ENCODE measurements at regions not wholly inside any gene's neighbourhood (a gene's known extent, or its start where the extent isn't known, plus 50 kb on each side); places are given as distances from the start of the nearest gene placed in this dataset.

DNA sequence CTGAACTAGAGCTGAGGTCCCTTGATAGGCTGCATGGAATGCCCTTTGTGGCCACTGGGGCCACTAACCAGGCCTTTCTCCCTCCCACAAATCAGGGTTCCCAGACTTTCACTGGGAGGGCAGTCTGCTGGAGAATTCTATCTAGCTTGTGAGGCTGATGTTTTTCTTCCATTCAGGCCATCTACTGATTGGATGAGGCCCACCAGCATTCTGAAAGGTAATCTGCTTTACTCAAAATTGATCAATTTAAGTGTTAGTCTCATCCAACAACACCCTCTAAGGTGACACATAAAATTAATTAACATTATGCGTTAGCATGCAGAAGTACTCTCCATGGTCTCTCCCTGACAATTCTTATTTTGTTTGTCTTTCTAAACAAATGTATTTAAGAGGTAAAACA lies 80.5 kb downstream of the RTP4 start:
- DNase-seq (ENCODE audit: low read depth), result no peak
- H3K4me3 ChIP-seq (ENCODE audit: low read depth, low read length), result no peak overlapping the region
- TF ChIP-seq CTCF (IDR thresholded peaks at IDR 0.05; ENCODE audit: insufficient read depth, low read depth, low read length), result no peak

- no peak for TF ChIP-seq CTCF (IDR thresholded peaks at IDR 0.05; ENCODE audit: insufficient read depth, low read depth, low read length)
Measured at GRCh38 chr3:187447737-187448136, 79.6 kb downstream of the RTP4 start.

DNA sequence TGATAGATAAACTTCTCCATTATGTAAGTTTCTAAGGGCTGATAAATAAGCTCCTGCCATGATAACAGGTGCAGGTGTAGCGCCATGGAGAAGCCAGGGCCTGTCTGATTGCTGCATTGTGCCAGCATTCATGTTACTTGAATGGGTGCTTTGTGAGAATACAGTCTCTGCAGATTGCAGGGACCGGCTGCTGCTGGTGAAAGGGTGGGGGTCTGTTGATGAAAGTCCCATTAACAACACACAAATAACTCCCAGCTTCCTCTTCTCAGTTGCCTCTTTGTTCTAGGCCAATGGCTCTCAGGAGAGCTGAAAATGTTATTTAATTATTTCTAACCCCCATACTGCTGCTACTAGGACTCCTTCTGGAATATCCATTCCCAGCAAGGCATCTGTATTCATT lies 77.2 kb downstream of the RTP4 start:
- no peak overlapping the region for H3K4me3 ChIP-seq (ENCODE audit: low read depth, low read length)
- no peak for DNase-seq (ENCODE audit: low read depth)
- no peak for TF ChIP-seq CTCF (IDR thresholded peaks at IDR 0.05; ENCODE audit: insufficient read depth, low read depth, low read length)

More at GRCh38 chr3:187447737-187448136, 79.6 kb downstream of the RTP4 start:
- no peak for DNase-seq (ENCODE audit: low read depth)
- H3K4me3 ChIP-seq (ENCODE audit: low read depth, low read length), result no peak overlapping the region

DNA sequence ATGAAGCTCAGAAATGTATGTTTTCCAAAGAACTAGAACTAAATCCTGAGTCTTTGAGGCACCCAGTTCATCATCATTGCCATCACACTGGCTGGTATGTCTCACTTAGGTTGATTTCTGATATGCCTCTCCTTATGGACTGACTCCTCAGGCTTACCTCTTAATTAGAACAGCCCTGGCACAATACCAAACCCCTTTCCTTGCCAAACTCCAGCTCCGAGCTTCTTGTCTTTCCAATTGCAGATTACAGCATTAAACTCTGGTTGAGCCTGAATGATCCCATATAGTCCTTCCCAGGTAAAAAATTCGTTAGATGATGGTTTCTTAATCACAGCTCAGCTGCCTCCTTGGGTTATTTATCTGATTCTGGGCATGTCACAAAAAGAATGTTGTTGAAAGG lies 66.3 kb downstream of the RTP4 start:
- no peak overlapping the region for H3K4me3 ChIP-seq (ENCODE audit: low read depth, low read length)
- DNase-seq (ENCODE audit: low read depth), result no peak
- no peak for TF ChIP-seq CTCF (IDR thresholded peaks at IDR 0.05; ENCODE audit: insufficient read depth, low read depth, low read length)

DNA sequence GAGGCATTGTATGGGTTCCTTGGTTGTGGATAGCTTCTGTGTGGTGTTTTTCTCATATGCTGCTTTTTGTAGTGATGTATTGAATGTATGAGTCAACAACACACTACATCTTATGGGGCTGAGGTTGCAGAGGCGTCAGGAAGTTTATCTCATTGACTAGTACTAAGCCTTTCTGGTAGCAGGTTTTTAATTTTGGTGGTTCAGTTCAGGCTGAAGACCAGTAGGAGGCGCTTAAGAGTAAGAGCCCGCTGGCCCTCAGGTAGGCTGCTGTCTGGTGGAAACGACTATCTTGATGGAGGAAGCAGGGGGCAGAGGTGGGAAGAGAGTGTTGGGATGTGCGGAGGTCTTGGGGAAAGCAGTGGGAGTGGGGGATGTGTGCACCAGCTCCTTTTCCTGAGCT lies 62.4 kb downstream of the RTP4 start:
- DNase-seq (ENCODE audit: low read depth), result no peak
- peak; percentile 13 for TF ChIP-seq CTCF (IDR thresholded peaks at IDR 0.05; ENCODE audit: insufficient read depth, low read depth, low read length)
- no peak overlapping the region for H3K4me3 ChIP-seq (ENCODE audit: low read depth, low read length)

Data from fibroblast of villous mesenchyme (primary cell).